ENCODE measurements at regions not wholly inside any gene's neighbourhood (a gene's known extent, or its start where the extent isn't known, plus 50 kb on each side); places are given as distances from the start of the nearest gene placed in this dataset.

DNA sequence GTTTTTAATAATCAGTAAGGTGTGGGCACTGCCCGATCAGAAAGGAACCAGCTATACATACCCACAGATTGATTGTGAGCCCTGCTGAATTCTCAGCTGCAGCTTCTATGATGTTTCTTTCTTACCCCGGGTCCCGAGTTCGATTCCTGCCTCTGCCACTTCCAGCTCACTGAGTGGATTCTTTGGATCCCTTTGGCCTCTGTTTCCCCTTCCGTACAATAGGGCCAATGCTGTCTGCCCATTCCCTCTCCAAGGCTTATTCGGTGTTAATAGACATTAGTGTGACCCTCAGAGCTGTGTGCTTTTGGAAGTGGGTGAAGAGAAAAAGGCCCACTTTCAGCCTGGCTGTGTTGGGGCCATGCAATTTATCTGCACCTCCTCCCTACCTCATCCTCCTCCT lies 115.8 kb downstream of the IRX5 start:
- TF ChIP-seq, protein P1, sequence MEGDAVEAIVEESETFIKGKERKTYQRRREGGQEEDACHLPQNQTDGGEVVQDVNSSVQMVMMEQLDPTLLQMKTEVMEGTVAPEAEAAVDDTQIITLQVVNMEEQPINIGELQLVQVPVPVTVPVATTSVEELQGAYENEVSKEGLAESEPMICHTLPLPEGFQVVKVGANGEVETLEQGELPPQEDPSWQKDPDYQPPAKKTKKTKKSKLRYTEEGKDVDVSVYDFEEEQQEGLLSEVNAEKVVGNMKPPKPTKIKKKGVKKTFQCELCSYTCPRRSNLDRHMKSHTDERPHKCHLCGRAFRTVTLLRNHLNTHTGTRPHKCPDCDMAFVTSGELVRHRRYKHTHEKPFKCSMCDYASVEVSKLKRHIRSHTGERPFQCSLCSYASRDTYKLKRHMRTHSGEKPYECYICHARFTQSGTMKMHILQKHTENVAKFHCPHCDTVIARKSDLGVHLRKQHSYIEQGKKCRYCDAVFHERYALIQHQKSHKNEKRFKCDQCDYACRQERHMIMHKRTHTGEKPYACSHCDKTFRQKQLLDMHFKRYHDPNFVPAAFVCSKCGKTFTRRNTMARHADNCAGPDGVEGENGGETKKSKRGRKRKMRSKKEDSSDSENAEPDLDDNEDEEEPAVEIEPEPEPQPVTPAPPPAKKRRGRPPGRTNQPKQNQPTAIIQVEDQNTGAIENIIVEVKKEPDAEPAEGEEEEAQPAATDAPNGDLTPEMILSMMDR (IDR thresholded peaks at IDR 0.05; ENCODE audit: low read depth, low read length), result no peak
- TF ChIP-seq, protein P2, sequence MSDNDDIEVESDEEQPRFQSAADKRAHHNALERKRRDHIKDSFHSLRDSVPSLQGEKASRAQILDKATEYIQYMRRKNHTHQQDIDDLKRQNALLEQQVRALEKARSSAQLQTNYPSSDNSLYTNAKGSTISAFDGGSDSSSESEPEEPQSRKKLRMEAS (IDR thresholded peaks at IDR 0.05; ENCODE audit: low read depth, low read length), result no peak
- TF ChIP-seq POLR2A (IDR thresholded peaks at IDR 0.05; ENCODE audit: extremely low read depth, insufficient read length) (no peak), MYC (IDR thresholded peaks at IDR 0.05; ENCODE audit: low read depth, low read length) (no peak)

All from NB4 (cell line).